ENCODE measurements at regions not wholly inside any gene's neighbourhood (a gene's known extent, or its start where the extent isn't known, plus 50 kb on each side); places are given as distances from the start of the nearest gene placed in this dataset.

- DNase-seq = no peak
Measured at GRCh38 chr11:115700496-115700895, 196.3 kb upstream of the CADM1 start.

GRCh38 chr11:115699733-115700132, 195.5 kb upstream of the CADM1 start:
- DNase-seq = no peak

DNA sequence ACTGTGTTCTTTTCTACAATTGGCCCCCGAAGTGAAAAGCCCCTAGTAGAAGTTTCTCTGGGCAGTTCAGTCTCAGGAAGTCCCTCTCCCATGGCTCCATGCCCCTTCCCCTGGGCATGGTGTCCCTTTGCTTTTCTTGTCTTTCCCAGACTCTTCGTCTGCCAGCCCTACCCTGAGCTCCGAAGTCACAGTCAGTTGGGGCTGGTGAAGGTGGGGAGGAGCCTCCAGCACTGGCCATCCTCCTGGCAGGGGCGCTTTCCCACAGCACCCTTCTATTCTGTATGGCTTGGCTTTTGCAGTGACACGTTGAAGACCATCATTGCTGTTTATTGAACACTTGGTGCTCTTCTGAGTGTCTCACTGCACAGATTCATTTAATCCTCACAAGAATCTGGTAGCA, 195.1 kb upstream of the CADM1 start:
- no peak for DNase-seq

DNA sequence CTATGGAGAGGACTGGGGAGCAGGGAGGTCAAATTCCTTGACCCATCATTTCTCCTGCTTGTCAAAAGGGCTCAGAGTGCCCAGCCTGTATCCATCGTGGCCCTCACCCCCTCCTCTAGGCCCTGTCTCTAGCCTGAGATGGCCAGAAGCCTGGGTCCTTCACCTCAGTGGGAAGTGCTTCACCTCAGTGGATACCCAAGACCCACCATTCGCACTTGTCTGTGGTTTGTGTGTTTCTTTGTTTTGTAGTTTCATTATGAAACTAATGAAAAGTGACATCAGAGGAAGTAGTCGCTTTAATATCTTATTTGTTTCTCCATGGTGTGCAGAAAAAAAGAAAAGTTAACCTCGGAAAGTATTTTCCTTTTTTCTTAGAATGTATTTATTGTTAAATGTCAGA, 194.0 kb upstream of the CADM1 start:
- no peak for DNase-seq

- DNase-seq = no peak
Measured at GRCh38 chr11:115696563-115696962, 192.3 kb upstream of the CADM1 start.

- DNase-seq = no peak
Measured at GRCh38 chr11:115695677-115696364, 191.6 kb upstream of the CADM1 start.

- DNase-seq = no peak
Measured at GRCh38 chr11:115693002-115693401, 188.8 kb upstream of the CADM1 start.

DNA sequence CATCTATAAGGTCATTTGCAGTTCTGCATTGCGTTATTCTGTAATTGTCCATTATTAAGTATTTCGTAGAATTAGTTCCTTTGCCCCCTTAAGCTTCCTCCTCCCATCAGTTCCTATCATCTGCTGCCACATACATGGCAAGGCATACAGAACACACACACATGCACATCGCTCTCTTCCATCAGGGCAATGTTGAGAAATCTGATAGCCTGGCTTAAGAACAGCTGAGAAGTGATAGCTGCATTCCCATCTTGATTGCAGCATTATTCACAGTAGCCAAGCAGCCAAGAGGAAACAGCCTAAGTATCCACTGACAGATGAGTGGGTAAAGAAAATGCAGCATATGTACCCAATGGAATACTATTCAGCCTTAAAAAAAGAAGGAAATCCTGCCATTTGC, 186.8 kb upstream of the CADM1 start:
- no peak for DNase-seq

- no peak for DNase-seq
Measured at GRCh38 chr11:115687934-115688333, 183.7 kb upstream of the CADM1 start.

GRCh38 chr11:115684699-115685098, 180.5 kb upstream of the CADM1 start:
- no peak for DNase-seq

DNA sequence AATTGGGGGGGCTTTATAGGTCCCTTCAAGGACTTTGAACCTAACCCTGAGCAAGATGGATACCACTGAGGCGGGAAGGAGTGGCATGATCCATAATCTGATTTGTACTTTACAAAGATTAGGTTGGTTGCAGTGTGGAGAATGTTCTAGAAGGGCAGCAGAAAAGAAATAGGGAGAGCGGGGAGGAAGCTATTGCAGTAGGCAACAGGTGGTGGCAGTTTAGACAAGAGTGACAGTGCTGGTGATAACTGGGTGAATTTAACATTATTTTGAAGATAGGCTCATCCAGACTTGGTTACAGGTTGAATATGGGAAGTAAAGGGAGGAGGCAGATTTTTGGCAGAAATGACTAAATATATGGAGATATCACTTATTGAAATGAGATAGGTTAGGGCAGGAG, 179.9 kb upstream of the CADM1 start:
- DNase-seq = no peak

- DNase-seq = no peak
Measured at GRCh38 chr11:115682888-115683287, 178.7 kb upstream of the CADM1 start.

- DNase-seq = no peak
Measured at GRCh38 chr11:115682101-115682500, 177.9 kb upstream of the CADM1 start.

DNA sequence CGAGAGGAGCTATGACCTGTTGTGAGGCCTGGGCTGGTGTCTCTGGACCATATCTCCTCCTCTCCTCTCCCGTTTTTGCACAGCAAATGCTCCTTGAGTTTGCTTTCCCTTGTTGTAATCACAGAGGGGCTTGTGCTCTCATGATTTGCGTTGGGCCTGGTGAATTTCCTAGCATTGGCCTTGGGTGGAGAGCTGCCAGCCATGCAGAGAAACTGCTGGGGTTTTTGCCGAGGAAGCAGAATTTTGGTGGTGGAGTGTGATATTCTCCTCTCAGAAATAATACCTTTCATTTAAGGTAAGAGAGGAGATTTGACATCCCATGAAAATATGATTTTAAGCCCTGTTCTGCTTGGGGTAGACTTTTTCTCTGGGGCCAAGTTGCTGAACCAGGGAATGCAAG, 175.7 kb upstream of the CADM1 start:
- DNase-seq = no peak

- no peak for DNase-seq
Measured at GRCh38 chr11:115678942-115679341, 174.7 kb upstream of the CADM1 start.

DNA sequence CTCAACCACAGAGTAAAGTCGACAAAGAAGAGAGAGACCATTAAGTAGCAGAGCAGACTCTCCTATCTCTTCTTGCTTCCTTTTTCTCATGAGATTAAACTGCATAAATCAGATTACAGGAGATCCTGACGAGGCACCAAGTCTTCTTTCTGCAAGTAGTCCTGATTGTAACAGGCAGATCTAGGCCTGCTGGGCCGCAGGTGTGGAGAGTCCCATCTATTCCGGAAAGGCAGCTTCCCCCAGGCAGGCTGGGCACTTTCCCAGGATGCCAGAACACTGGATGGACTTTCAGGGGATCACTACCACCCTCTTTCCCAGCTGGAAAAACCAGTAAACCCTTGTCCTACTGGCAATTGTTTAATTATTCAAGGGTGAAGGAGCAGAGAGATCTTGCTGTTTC, 173.0 kb upstream of the CADM1 start:
- no peak for DNase-seq

GRCh38 chr11:115676768-115677167, 172.6 kb upstream of the CADM1 start:
- DNase-seq = no peak

DNA sequence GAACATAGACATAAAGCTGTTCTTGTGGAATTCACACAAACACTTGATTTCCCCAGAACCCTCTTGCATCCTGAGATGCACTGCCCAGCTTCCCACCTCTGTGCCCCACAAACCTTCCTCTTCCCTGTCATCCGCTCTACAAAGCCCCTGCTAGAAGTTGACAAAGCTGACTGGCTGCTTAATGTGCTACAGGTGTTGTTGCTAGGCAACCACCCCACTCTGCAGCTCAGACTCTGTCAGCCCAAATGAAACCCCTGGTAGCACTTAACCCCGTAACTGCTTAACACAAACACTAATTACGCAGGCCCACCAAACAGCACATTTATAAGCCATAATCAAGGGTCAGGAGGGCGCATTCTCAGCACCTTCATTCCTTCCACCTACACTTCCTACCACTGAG, 172.0 kb upstream of the CADM1 start:
- DNase-seq = no peak

DNA sequence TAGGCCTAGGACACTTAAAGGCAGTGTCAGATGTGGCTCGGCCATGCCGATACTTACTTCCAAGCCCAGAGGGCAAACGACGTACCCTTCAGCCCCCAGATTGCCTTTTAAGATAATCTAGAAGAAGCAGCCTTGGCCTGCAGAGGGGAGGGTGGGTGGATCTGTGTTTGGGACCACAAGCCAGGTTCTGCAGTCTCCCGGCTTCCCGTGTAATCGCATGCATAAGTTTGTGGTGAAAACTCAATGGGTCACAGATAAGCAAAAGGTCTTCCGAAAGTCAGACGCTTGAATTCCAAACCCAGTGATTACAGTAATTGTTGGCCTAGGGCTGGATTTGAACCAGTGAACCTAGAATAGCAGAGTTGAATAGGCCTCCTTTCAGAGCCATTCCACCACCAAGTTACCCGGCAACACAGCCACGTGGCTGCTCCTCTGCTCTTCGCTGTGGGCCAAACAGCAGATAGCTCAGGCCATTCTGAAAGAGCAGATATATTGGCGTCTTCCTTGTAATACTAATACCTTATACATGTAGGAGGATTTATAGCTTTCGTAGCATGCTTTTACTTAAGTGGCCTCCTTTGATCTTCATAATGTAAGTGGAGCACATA, 170.8 kb upstream of the CADM1 start:
- DNase-seq = no peak

- no peak for DNase-seq
Measured at GRCh38 chr11:115674176-115674936, 170.1 kb upstream of the CADM1 start.

DNA sequence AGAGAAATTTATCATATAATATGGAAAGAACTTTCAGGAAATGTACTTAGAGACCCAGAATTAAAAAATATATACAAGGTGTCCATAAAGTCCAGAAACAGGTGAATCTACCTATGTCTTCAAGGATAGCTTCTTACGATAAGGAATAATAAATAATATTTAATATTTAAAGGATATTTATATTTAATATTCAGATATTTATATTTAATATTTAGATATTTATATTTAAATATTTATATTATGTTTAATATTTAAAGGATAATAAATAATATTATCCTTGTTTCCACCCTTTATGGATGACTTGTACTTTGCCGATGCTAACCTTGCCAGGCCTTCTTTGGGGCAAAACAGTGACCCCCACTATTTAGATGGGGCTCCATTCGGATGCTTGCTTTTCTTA, 169.5 kb upstream of the CADM1 start:
- DNase-seq = no peak

DNA sequence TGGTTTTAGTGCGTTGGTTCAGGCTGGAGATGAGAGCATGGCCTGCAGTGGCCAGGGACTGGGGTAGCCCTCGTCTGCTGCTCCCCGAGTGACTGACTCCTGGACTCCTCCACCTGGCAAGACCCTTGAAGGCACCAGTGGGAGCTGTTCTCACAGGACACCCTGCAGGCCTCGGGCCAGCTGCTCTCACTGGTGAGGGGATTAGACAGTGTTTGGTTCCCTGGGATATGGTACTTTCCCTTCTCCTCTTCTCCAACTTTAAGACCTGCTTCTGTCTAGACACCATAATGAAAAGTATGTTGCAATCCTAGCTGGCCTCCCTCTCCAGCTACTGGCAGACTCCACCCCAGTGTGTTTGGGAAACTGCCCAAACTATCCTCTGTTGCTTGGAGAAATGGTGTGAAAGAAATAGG, 168.8 kb upstream of the CADM1 start:
- no peak for DNase-seq

DNA sequence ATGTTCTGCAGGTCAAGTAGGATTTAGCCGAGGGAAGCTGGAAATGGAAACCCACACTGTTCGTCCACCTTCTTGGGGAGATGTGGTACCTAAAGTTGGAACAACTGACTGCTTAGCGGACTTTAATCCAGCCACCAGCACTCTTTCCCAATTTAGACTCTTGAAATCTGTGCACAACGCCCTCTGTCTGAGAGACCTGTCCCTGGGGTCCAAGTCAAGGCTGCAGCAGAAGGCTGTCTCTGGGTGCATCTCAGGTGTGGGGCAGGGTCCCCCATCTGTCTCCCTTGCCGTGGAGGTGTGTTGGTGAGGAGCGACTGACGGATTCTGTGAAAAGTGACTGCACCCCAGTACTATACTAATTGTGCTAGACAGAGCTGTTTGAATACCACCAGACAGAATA, 168.2 kb upstream of the CADM1 start:
- DNase-seq = no peak

DNA sequence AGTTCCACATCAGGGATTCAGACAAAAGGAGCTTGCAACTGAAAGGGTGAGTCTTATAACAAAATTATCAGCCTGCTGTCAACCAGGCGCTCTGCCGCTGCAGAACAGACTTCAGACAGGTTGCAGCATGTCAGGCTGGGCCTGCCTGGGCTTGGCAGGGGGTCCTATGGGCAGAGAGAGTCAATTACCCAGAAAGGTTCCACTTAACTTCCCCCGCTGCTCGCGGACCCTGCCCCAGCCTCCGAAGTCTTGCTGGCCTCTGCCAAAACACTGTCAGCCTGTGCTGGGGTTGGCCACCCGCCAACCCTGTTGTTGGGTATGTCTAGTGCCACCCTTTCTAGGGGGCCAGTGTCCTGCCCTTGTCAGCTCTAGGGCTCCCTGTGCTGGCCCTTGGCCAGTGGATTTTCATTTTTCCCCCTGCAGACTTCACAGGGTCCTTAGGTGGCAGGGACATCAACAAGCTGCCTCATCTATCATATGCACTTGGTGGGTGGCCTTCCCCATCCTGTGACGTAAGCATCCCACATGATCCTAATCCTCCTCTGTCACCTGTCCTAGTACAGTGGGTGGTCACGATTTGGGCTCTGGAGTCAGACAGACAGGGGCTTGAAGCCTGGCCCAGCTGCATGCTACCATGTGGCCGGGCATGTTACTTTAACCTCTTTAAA, 166.5 kb upstream of the CADM1 start:
- DNase-seq = peak; percentile 57

Data from DMS153 (cell line).